ENCODE measurements at regions not wholly inside any gene's neighbourhood (a gene's known extent, or its start where the extent isn't known, plus 50 kb on each side); places are given as distances from the start of the nearest gene placed in this dataset.
"Not testable (repeated sequence)": the region's sequence is repeated elsewhere in the genome, so short reads cannot be mapped to it uniquely, and the experiment has no call there.

GRCh38 chr18:52200921-52201663, 138.9 kb upstream of the DCC start:
- DNase-seq (ENCODE audit: low read depth) = no peak

- DNase-seq (ENCODE audit: low read depth) = no peak
Measured at GRCh38 chr18:52208646-52209045, 131.4 kb upstream of the DCC start.

GRCh38 chr18:52216109-52216508, 123.9 kb upstream of the DCC start:
- DNase-seq (ENCODE audit: low read depth) = no peak

- no peak for DNase-seq (ENCODE audit: low read depth)
Measured at GRCh38 chr18:52216666-52217065, 123.3 kb upstream of the DCC start.

GRCh38 chr18:52219102-52219501, 120.9 kb upstream of the DCC start:
- no peak for DNase-seq (ENCODE audit: low read depth)

GRCh38 chr18:52220062-52220591, 119.9 kb upstream of the DCC start:
- no peak for DNase-seq (ENCODE audit: low read depth)

- no peak for DNase-seq (ENCODE audit: low read depth)
Measured at GRCh38 chr18:52222211-52222610, 117.8 kb upstream of the DCC start.

GRCh38 chr18:52227536-52227935, 112.5 kb upstream of the DCC start:
- DNase-seq (ENCODE audit: low read depth) = no peak

GRCh38 chr18:52228166-52228565, 111.8 kb upstream of the DCC start:
- DNase-seq (ENCODE audit: low read depth) = no peak

- peak; percentile 6 for DNase-seq (ENCODE audit: low read depth)
Measured at GRCh38 chr18:52236131-52236530, 103.9 kb upstream of the DCC start.

- peak; percentile 2 for DNase-seq (ENCODE audit: low read depth)
Measured at GRCh38 chr18:52237551-52237950, 102.4 kb upstream of the DCC start.

- no peak for DNase-seq (ENCODE audit: low read depth)
Measured at GRCh38 chr18:52242711-52243110, 97.3 kb upstream of the DCC start.

GRCh38 chr18:52244658-52245057, 95.3 kb upstream of the DCC start:
- no peak for DNase-seq (ENCODE audit: low read depth)

- DNase-seq (ENCODE audit: low read depth) = no peak
Measured at GRCh38 chr18:52254367-52254766, 85.6 kb upstream of the DCC start.

GRCh38 chr18:52257417-52257816, 82.6 kb upstream of the DCC start:
- DNase-seq (ENCODE audit: low read depth) = not testable (repeated sequence)

- no peak for DNase-seq (ENCODE audit: low read depth)
Measured at GRCh38 chr18:52275817-52276216, 64.2 kb upstream of the DCC start.

- no peak for DNase-seq (ENCODE audit: low read depth)
Measured at GRCh38 chr18:52277785-52278184, 62.2 kb upstream of the DCC start.

- no peak for DNase-seq (ENCODE audit: low read depth)
Measured at GRCh38 chr18:52278191-52278590, 61.8 kb upstream of the DCC start.

GRCh38 chr18:52280702-52281101, 59.3 kb upstream of the DCC start:
- no peak for DNase-seq (ENCODE audit: low read depth)

- DNase-seq (ENCODE audit: low read depth) = no peak
Measured at GRCh38 chr18:52283927-52284326, 56.1 kb upstream of the DCC start.

GRCh38 chr18:52286675-52287074, 53.3 kb upstream of the DCC start:
- no peak for DNase-seq (ENCODE audit: low read depth)

- DNase-seq (ENCODE audit: low read depth) = peak; percentile 8
Measured at GRCh38 chr18:52287151-52287550, 52.8 kb upstream of the DCC start.

GRCh38 chr18:52288403-52289004, 51.5 kb upstream of the DCC start:
- no peak for DNase-seq (ENCODE audit: low read depth)

- no peak for DNase-seq (ENCODE audit: low read depth)
Measured at GRCh38 chr18:52289392-52289791, 50.6 kb upstream of the DCC start.
